DOHH2 (cell line): ENCODE measurements at regions not wholly inside any gene's neighbourhood (a gene's known extent, or its start where the extent isn't known, plus 50 kb on each side); places are given as distances from the start of the nearest gene placed in this dataset.

ENCODE experiments used
- H3F3A ChIP-seq: fragments of 200-600 bp; sonication (generic), shearing (Covaris generic); 2 replicates; pipeline ENCODE4 v1.6.0; 2016; ENCODE audit warnings: antibody characterized with exemption, mild to moderate bottlenecking; ENCODE audit not compliant: control insufficient read depth, insufficient read depth
- H3K27ac ChIP-seq: fragments of 200-600 bp; sonication (generic); 2 replicates; pipeline ENCODE4 v1.5.1; 2014; ENCODE audit warnings: low read depth, mild to moderate bottlenecking, low read length, moderate library complexity
- H3K27me3 ChIP-seq: fragments of 200-600 bp; sonication (generic); 2 replicates; pipeline ENCODE4 v1.6.1; 2014; ENCODE audit warnings: mild to moderate bottlenecking, low read length, mixed read lengths; ENCODE audit not compliant: control insufficient read depth
- H3K36me3 ChIP-seq: fragments of 200-600 bp; sonication (generic); 2 replicates; pipeline ENCODE4 v1.6.1; 2014; ENCODE audit warnings: mild to moderate bottlenecking, low read length, moderate library complexity, mixed read lengths; ENCODE audit not compliant: control insufficient read depth
- H3K4me1 ChIP-seq: fragments of 200-600 bp; sonication (generic); 2 replicates; pipeline ENCODE4 v1.6.1; 2014; ENCODE audit warnings: mild to moderate bottlenecking, low read length, mixed read lengths; ENCODE audit not compliant: control insufficient read depth
- H3K4me2 ChIP-seq: fragments of 200-600 bp; sonication (generic); 2 replicates; pipeline ENCODE4 v1.6.0; 2014; ENCODE audit warnings: mild to moderate bottlenecking, low read length, moderate library complexity
- H3K4me3 ChIP-seq: fragments of 200-600 bp; sonication (generic); 2 replicates; pipeline ENCODE4 v1.5.1; 2014; ENCODE audit warnings: mild to moderate bottlenecking, low read length, mixed read lengths
- H3K79me2 ChIP-seq: fragments of 200-600 bp; sonication (generic); 2 replicates; pipeline ENCODE4 v1.6.1; 2014; ENCODE audit warnings: mild to moderate bottlenecking, low read length, mixed read lengths; ENCODE audit not compliant: control insufficient read depth
- H3K9me2 ChIP-seq: fragments of 200-600 bp; sonication (generic); replicated peaks from 2 replicates; pipeline ENCODE4 v1.6.1; 2014; ENCODE audit warnings: mild to moderate bottlenecking, low read length, mixed read lengths; ENCODE audit not compliant: control insufficient read depth
- H3K9me3 ChIP-seq: fragments of 200-600 bp; sonication (generic); 2 replicates; pipeline ENCODE4 v1.6.1; 2014; ENCODE audit warnings: antibody characterized with exemption, low read length, mixed read lengths; ENCODE audit not compliant: control insufficient read depth, insufficient read depth
- H4K20me1 ChIP-seq: fragments of 200-600 bp; sonication (generic); 2 replicates; pipeline ENCODE4 v1.6.0; 2014; ENCODE audit warnings: low read depth, mild to moderate bottlenecking, antibody characterized with exemption, low read length, moderate library complexity; ENCODE audit not compliant: control insufficient read depth, insufficient read depth
- EZH2phosphoT487 ChIP-seq: fragments of 200-600 bp; sonication (generic); IDR thresholded peaks from 2 replicates; pipeline ENCODE4 v1.6.1; 2017; ENCODE audit warnings: borderline replicate concordance, mild to moderate bottlenecking, antibody characterized with exemption, low read length, moderate library complexity, mixed read lengths
- TF ChIP-seq, protein P1 (sequence below): fragments of 200-600 bp; sonication (generic); IDR thresholded peaks from one replicate; pipeline ENCODE4 v1.5.1; 2014; ENCODE audit warnings: antibody characterized with exemption, mild to moderate bottlenecking, low read depth, low read length; ENCODE audit not compliant: poor library complexity, severe bottlenecking

DNA sequence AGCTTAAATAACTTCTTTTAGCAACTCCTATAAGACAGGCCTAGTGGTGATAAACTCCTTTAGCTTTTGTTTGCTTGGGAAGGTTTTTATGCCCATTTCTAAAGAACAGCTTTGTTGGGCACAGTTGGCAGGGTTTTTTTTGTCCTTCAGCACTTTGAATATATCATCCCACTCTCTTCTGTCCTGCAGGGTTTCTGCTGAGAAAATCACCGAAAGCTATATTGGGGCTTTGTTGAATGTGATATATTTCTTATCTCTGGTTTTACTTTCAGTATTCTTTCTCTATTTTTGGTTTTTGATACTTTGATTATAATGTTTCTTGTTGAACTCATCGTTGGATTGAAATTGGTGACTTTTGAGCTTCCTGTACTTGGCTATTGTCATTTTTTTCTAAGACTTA is 372.8 kb upstream of the ZC3H15 start:
- H3K4me3 ChIP-seq, result no peak overlapping the region
- no peaks in the 10 kb centered on the region for H3K79me2 ChIP-seq
- H3K27ac ChIP-seq, result no peak overlapping the region
- no peaks in the 10 kb centered on the region for H3K9me2 ChIP-seq
- no peaks in the 10 kb centered on the region for H3K27me3 ChIP-seq
- no peaks in the 10 kb centered on the region for H3K9me3 ChIP-seq
- H3F3A ChIP-seq, result no peaks in the 10 kb centered on the region
- no peaks in the 10 kb centered on the region for H3K36me3 ChIP-seq
- TF ChIP-seq EZH2phosphoT487, result no peak
- TF ChIP-seq, protein P1, sequence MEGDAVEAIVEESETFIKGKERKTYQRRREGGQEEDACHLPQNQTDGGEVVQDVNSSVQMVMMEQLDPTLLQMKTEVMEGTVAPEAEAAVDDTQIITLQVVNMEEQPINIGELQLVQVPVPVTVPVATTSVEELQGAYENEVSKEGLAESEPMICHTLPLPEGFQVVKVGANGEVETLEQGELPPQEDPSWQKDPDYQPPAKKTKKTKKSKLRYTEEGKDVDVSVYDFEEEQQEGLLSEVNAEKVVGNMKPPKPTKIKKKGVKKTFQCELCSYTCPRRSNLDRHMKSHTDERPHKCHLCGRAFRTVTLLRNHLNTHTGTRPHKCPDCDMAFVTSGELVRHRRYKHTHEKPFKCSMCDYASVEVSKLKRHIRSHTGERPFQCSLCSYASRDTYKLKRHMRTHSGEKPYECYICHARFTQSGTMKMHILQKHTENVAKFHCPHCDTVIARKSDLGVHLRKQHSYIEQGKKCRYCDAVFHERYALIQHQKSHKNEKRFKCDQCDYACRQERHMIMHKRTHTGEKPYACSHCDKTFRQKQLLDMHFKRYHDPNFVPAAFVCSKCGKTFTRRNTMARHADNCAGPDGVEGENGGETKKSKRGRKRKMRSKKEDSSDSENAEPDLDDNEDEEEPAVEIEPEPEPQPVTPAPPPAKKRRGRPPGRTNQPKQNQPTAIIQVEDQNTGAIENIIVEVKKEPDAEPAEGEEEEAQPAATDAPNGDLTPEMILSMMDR, result no peak
- H4K20me1 ChIP-seq, result no peaks in the 10 kb centered on the region
- no peaks in the 10 kb centered on the region for H3K4me1 ChIP-seq
- H3K4me2 ChIP-seq, result no peak overlapping the region

DNA sequence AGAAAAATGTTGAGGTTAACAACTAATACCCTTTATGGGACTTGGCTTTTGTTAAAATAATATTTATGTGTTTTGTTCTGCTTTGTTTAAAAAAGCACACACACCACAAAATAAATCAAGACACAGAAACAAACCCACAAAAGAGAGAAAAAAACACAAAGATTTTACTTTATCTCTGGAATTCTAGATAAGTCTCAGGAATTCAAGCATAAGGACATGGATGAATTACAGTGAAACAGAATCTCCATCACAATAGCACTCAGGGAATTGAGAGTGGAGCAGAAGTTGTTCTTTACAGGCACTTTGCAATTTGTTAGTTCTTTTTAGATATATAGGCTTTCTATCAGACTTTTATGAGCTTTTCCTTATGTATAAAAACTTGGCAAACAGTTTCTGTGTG is 360.9 kb upstream of the ZC3H15 start:
- Histone ChIP-seq H3K9me3 (no peaks in the 10 kb centered on the region), H3K4me2 (no peak overlapping the region), H3K4me3 (no peak overlapping the region), H3K4me1 (no peaks in the 10 kb centered on the region), H3K79me2 (no peaks in the 10 kb centered on the region), H4K20me1 (no peaks in the 10 kb centered on the region), H3K36me3 (no peaks in the 10 kb centered on the region), H3K27ac (no peak overlapping the region), H3K27me3 (no peaks in the 10 kb centered on the region), H3K9me2 (no peaks in the 10 kb centered on the region), H3F3A (no peaks in the 10 kb centered on the region)
- TF ChIP-seq EZH2phosphoT487, result no peak
- TF ChIP-seq, protein P1, result no peak

DNA sequence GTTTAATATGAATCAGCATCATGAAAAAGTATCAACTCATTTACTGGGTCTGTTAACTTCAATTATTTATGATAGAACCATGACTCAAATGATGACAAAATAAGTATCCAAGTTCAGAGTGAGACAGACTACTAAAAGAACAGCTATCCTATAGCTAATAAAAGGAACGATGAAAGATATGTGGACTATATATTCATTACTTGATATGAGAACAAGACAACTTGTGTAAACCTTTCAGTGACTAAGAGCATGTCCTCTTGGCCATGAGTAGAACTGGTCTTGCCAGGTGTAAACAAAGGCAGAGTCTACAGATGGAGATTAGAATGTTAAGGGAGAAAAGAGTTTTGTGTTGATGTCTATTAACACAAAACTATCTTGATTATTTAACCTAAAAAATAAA is 360.4 kb upstream of the ZC3H15 start:
- H3K27ac ChIP-seq, result no peak overlapping the region
- H3F3A ChIP-seq, result no peaks in the 10 kb centered on the region
- H3K79me2 ChIP-seq, result no peaks in the 10 kb centered on the region
- H3K36me3 ChIP-seq, result no peaks in the 10 kb centered on the region
- no peak for TF ChIP-seq EZH2phosphoT487
- TF ChIP-seq, protein P1, result no peak
- H3K4me1 ChIP-seq, result no peaks in the 10 kb centered on the region
- H3K9me2 ChIP-seq, result no peaks in the 10 kb centered on the region
- H3K9me3 ChIP-seq, result no peaks in the 10 kb centered on the region
- H3K4me3 ChIP-seq, result no peak overlapping the region
- H3K4me2 ChIP-seq, result no peak overlapping the region
- H3K27me3 ChIP-seq, result no peaks in the 10 kb centered on the region
- H4K20me1 ChIP-seq, result no peaks in the 10 kb centered on the region

DNA sequence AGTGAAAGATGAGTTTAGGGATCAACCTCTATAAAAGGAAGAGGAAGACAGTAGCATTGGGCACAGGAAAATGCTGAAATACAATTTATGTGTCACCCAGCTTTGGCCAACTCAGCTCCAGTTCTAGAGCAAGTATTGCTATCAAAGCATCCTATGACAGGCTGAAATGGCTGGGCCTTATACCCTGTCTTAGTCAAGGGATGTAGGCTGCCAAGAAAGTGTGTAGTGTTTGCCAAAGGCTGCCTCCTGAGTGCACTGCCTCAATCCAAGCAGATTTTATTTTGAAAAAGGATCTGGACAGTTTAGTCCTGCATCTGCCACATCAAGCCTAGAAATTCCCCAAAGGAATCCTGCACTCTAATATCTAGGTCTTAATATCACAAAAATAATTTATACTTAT is 359.9 kb upstream of the ZC3H15 start:
- Histone ChIP-seq H4K20me1 (no peaks in the 10 kb centered on the region), H3K4me3 (no peak overlapping the region), H3K9me2 (no peaks in the 10 kb centered on the region), H3K4me2 (no peak overlapping the region), H3K79me2 (no peaks in the 10 kb centered on the region), H3F3A (no peaks in the 10 kb centered on the region), H3K9me3 (no peaks in the 10 kb centered on the region), H3K27me3 (no peaks in the 10 kb centered on the region), H3K4me1 (no peaks in the 10 kb centered on the region), H3K27ac (no peak overlapping the region), H3K36me3 (no peaks in the 10 kb centered on the region)
- TF ChIP-seq, protein P1, result no peak
- no peak for TF ChIP-seq EZH2phosphoT487
